BE2C (cell line): ENCODE measurements at regions not wholly inside any gene's neighbourhood (a gene's known extent, or its start where the extent isn't known, plus 50 kb on each side); places are given as distances from the start of the nearest gene placed in this dataset.

Source experiments
- DNase-seq: peaks from one replicate; pipeline ENCODE4 v3.0.0-alpha.2; 2020
- H3K27me3 ChIP-seq: fragments of 250-450 bp; sonication (Bioruptor Pico); 2 replicates; pipeline ENCODE4 v1.5.1; 2020; ENCODE audit warnings: mild to moderate bottlenecking
- H3K36me3 ChIP-seq: fragments of 250-450 bp; sonication (Bioruptor Pico); 2 replicates; pipeline ENCODE4 v1.5.1; 2020; ENCODE audit warnings: mild to moderate bottlenecking
- H3K4me1 ChIP-seq: fragments of 250-450 bp; sonication (Bioruptor Pico); 2 replicates; pipeline ENCODE4 v1.5.1; 2020
- H3K4me3 ChIP-seq: 2 replicates; pipeline ENCODE4 v1.5.1; 2011; ENCODE audit warnings: low read depth, low read length
- H3K9me3 ChIP-seq: fragments of 250-450 bp; sonication (Bioruptor Pico); 2 replicates; pipeline ENCODE4 v1.5.1; 2020
- TF ChIP-seq, protein P1 (sequence below): IDR thresholded peaks from 2 replicates; pipeline ENCODE4 v1.5.1; 2012; ENCODE audit warnings: mild to moderate bottlenecking, low read depth, low read length

DNA sequence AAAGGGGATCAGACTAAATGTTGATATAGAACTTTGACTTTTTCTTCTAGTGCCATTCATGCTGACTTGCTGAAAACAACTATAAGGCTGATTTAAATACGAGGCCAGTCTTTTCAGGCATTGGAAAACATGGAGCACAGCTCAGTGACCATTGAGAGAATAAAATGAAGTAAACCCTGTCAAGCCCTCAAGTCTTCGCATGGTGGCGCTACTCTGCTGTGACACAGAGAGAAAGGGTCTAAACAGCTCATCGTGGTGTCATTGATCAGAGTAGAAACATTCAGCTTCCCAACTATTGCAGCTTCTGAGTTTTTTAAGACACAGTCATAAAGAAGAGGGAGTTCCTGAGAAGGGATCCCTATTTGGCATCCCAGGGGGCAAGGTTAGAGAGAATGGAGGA is 716.2 kb downstream of the DIPK2A start:
- DNase-seq, result peak; percentile 35
- TF ChIP-seq, protein P1, sequence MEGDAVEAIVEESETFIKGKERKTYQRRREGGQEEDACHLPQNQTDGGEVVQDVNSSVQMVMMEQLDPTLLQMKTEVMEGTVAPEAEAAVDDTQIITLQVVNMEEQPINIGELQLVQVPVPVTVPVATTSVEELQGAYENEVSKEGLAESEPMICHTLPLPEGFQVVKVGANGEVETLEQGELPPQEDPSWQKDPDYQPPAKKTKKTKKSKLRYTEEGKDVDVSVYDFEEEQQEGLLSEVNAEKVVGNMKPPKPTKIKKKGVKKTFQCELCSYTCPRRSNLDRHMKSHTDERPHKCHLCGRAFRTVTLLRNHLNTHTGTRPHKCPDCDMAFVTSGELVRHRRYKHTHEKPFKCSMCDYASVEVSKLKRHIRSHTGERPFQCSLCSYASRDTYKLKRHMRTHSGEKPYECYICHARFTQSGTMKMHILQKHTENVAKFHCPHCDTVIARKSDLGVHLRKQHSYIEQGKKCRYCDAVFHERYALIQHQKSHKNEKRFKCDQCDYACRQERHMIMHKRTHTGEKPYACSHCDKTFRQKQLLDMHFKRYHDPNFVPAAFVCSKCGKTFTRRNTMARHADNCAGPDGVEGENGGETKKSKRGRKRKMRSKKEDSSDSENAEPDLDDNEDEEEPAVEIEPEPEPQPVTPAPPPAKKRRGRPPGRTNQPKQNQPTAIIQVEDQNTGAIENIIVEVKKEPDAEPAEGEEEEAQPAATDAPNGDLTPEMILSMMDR, result peak; percentile 60
- Histone ChIP-seq H3K36me3 (no peaks in the 10 kb centered on the region), H3K4me3 (no peak overlapping the region), H3K4me1 (no peaks in the 10 kb centered on the region), H3K9me3 (no peaks in the 10 kb centered on the region), H3K27me3 (no peaks in the 10 kb centered on the region)

DNA sequence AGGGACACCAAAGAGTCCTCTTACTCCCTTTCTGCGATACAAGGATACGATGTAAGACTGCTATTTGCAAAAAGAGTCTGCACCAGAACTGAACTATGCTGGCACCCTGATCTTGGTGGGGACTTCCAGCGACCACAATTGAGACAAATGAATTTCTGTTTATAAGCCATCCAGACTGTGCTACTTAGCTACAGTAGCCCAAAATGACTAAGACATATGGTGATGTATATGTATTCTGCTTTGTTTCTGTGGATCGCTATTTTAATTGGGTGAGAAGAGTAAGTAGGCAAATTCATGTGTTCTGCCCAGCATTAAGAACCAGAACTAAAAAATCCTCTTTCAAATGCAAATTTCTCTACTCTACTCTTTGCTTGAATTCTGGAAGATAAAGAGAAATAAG is 720.9 kb downstream of the DIPK2A start:
- Histone ChIP-seq H3K4me1 (no peaks in the 10 kb centered on the region), H3K9me3 (no peaks in the 10 kb centered on the region; the same call in 1 of the 2 replicates), H3K27me3 (no peaks in the 10 kb centered on the region), H3K36me3 (no peaks in the 10 kb centered on the region), H3K4me3 (no peak overlapping the region)
- TF ChIP-seq, protein P1, result no peak
- no peak for DNase-seq

DNA sequence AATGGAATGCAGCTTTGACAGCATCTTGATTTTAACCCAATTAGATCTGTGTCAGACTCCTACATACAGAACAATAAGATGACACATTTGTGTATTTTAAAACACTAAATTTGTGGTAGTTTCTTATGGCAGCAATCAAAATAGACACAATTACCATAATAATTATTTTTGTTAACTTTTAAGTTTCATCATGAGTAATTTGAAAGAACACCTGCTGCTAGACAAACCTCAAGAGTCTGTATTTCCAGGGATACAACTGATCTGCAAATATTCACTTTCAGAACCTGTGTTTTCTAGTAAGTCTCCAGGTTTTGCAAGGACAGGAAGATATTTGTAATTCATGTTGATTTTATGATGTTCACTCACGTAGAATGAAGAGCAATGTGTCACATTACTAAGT is 736.8 kb downstream of the DIPK2A start:
- H3K9me3 ChIP-seq, result no peaks in the 10 kb centered on the region
- H3K27me3 ChIP-seq, result peaks cover 19% of the 10 kb centered on the region
- no peaks in the 10 kb centered on the region for H3K36me3 ChIP-seq
- no peak for DNase-seq
- no peaks in the 10 kb centered on the region for H3K4me1 ChIP-seq
- H3K4me3 ChIP-seq, result no peak overlapping the region
- TF ChIP-seq, protein P1, result no peak

DNA sequence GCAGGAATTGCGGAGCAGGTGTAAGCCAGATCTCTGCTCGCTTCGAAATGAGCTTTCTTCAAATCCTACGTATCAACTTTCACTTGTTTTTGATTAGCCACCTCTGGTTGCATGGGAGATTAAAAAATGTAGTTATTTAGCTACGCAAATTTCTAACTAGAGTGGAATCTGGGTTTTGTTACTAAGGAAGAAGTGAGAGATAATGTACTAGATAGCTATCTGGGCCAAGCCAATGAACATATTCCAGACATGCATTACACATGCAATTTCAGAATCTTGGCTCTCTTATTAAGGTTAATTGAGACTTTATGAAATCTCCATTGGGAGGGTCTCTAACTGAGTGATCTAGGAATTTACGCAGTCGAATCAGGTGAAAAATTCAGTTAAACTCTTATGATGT is 765.7 kb downstream of the DIPK2A start:
- H3K27me3 ChIP-seq, result no peaks in the 10 kb centered on the region
- no peaks in the 10 kb centered on the region for H3K36me3 ChIP-seq
- H3K9me3 ChIP-seq, result no peaks in the 10 kb centered on the region
- DNase-seq, result no peak
- TF ChIP-seq, protein P1, result no peak
- H3K4me3 ChIP-seq, result no peak overlapping the region
- H3K4me1 ChIP-seq, result peaks cover 5% of the 10 kb centered on the region

DNA sequence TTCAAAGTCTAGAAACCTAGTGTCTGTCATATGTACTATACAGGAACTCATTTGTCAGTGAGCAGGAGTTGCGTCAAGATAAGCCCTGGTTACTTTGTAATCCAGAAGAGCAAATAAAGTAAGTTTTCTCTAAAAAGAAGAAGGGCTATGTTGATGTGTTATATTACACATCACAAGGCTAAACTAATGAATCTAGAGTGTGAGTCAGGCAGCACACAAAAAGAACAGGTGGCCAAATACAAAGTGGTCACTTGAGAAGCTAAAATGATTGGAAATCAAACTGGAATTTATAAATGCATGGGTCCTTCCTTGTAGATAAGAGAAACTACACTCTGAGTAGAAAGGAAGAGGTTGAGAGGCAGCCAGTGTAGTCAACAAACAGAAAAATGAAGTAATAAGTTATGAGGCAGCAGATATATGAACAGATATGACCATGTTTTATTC is 771.6 kb downstream of the DIPK2A start:
- H3K4me3 ChIP-seq, result no peak overlapping the region
- no peaks in the 10 kb centered on the region for H3K9me3 ChIP-seq
- no peaks in the 10 kb centered on the region for H3K27me3 ChIP-seq
- TF ChIP-seq, protein P1, result no peak
- no peak for DNase-seq
- H3K4me1 ChIP-seq, result peaks cover 8% of the 10 kb centered on the region
- H3K36me3 ChIP-seq, result no peaks in the 10 kb centered on the region

DNA sequence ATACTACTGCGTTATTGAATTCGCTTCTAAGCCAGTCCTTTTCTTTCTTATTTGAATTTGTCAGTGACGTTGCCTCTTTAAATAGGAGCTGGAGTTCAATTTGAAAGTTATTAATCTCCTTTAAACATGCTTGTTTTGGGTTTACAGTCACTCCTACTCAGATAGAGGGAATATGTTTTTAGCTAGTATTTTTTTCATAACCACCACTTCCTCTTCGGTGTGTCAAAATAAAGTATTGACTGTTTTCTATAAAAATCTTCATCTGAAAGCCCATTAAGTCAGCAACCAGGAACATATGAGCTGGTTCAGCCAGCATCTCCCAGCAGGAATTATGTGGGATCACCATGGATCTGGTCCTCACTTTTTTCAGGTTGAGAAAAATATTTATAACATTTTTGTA is 772.9 kb downstream of the DIPK2A start:
- Histone ChIP-seq H3K36me3 (no peaks in the 10 kb centered on the region), H3K4me3 (no peak overlapping the region), H3K27me3 (no peaks in the 10 kb centered on the region), H3K9me3 (no peaks in the 10 kb centered on the region), H3K4me1 (peaks cover 8% of the 10 kb centered on the region)
- DNase-seq, result no peak
- TF ChIP-seq, protein P1, result no peak
